Choroid plexus epithelial cell (primary cell): ENCODE measurements at regions not wholly inside any gene's neighbourhood (a gene's known extent, or its start where the extent isn't known, plus 50 kb on each side); places are given as distances from the start of the nearest gene placed in this dataset.

Experiments
- DNase-seq: peaks from one replicate; pipeline ENCODE4 v3.0.0-alpha.2; 2010; ENCODE audit warnings: low read depth
- H3K4me3 ChIP-seq: 2 replicates; pipeline ENCODE4 v1.5.1; 2011; ENCODE audit warnings: low read depth, mild to moderate bottlenecking, control low read depth, low read length, moderate library complexity
- TF ChIP-seq, protein P1 (sequence below): conservative IDR thresholded peaks from 2 replicates; pipeline ENCODE4 v1.5.1; 2011; ENCODE audit warnings: low read depth, mild to moderate bottlenecking, control low read depth, inconsistent platforms, low read length, moderate library complexity

DNA sequence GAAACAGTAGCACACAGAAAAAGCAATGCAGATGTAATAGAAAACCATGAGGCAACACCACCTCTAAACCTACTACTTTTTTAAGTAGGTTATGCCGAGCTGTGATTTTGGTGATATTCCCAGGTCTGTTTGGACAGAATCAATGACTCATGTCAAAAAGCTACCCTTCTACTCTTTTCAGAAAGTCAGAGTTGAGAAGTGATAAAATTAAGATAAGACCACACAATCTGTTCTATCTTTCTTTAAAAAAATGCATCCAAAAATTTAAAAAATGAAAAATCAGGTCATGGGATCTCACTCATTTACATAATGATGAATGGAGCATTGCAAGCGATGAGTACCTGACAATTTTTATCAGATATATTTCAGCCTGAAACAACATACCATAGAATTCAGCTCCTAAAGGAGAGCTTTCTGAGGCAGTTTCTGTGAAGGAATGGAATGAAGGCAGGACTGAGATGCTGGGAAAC, 826.3 kb downstream of the BCL11A start:
- no peak overlapping the region for H3K4me3 ChIP-seq
- TF ChIP-seq, protein P1, sequence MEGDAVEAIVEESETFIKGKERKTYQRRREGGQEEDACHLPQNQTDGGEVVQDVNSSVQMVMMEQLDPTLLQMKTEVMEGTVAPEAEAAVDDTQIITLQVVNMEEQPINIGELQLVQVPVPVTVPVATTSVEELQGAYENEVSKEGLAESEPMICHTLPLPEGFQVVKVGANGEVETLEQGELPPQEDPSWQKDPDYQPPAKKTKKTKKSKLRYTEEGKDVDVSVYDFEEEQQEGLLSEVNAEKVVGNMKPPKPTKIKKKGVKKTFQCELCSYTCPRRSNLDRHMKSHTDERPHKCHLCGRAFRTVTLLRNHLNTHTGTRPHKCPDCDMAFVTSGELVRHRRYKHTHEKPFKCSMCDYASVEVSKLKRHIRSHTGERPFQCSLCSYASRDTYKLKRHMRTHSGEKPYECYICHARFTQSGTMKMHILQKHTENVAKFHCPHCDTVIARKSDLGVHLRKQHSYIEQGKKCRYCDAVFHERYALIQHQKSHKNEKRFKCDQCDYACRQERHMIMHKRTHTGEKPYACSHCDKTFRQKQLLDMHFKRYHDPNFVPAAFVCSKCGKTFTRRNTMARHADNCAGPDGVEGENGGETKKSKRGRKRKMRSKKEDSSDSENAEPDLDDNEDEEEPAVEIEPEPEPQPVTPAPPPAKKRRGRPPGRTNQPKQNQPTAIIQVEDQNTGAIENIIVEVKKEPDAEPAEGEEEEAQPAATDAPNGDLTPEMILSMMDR = no peak
- DNase-seq = no peak

DNA sequence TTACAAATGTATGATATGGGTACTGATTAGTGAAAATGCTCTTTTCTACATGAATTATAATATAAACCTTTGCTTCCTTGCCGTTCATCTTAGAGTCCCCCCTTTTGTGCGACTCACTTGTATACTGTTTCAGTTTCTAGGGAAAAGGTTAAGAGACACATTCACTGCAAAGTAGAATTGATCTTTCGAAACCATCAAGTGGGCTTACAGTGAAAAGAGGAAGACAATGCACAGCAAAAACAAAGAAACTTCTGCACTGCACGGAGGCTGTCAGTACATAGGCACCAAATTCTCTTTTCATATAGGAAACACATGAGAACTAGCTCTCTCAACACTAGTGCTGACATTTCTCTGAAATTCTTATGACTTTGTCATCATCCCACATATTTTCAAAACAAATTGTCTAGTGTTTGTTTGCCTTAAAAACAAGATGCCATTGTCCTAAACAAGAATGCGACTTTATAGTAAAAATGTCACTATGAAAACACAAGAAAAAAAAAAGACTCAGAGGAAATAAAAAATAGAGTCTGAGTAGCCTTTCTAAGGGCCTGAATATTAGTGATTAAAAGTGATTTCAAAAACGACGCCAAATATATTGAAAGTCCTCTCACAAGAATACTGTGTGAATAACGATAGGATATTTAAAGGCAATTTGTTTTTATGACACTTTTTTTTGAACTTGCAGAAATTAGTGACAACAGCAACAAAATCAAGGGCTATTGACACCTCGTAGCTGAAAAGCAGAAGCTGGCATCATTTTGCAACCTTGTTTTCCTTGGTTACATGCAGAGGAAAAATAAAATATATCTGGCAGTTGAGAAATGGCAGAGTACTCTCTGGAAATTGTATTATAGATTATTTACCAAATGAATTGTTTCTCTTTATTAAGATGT, 827.0 kb downstream of the BCL11A start:
- no peak for DNase-seq
- no peak overlapping the region for H3K4me3 ChIP-seq
- TF ChIP-seq, protein P1 = no peak

DNA sequence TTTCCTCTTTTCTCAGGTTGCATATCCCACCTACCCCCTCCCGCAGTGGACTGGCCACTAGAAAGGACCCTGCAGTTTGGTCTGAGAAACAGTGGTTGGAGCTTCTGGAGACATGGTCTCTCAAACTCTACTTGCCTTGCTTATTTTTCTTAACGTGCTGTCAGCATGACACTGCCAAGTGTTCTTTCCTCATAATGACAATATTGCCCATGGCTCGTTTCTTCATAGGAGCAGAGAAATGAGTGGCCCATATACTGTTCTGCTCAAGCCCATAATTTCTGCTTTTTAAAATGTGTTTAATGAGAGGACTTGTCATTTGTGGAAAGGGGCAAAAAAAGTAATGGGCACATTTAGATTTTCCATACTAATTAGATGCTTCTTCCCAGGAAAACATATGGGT, 828.7 kb downstream of the BCL11A start:
- H3K4me3 ChIP-seq = no peak overlapping the region
- no peak for DNase-seq
- TF ChIP-seq, protein P1 = no peak

DNA sequence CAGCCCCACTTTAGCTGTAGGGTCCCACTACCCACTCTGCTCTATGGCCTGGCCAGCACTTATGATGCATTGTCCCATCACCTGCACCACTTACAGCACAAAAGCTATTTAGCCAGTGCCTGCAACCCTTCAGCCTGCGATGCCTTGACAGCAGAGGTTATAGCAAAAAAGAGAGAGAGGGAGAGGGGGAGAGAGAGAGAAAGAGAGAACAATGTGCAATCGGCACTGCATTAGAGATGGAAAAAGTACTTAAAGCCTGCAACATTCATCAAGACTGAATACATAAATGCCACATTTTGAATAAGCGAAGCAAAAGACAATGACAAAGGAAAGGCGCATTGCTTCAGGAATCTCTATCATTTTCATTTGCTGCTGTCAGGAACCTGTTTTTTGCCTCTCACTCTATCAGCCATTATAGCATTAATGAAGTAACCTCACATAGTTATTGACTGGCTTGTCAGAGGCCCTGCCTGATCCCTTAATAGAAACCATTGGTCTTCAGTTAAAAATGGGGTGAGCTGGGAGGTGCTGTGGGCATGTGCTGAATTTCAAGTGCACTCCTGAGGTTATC, 833.1 kb downstream of the BCL11A start:
- DNase-seq = no peak
- no peak overlapping the region for H3K4me3 ChIP-seq
- TF ChIP-seq, protein P1 = no peak

DNA sequence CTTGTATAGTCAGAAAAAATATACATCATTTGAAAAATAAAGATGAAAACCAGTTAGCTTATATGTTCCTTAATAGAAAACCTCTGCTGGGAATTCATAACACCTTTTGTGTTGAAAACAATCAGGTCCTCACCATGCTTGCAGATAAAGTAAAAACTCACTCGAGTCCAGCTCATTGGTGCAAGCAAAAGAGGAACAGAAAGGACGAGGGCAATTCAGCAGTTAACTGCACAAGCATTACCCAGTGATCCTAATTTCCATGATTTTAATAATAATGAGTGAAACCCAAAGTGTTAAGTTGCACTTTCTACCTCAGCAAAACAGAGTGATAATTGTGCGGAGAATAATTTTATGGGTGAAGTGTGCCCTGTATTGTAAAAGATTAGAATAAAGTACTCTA, 839.9 kb downstream of the BCL11A start:
- TF ChIP-seq, protein P1 = no peak
- no peak for DNase-seq
- H3K4me3 ChIP-seq = no peak overlapping the region

DNA sequence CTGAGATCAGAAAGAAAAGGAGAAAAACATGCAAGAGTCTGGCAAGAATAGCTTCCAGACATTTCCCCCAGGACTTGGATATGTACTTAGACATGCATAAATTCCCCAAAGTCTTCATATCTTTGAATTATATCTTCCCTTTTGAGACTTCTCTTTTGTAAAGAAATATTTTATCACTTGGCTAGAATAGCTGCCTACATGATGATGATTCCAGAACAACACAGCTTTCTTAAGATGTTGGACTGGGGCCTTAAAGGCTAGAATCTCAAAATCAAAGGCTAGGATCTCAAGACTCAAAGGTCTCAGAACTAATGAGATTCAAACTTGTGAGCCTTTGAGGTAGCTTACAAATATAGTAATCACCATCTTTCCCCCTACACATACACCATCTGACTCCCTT, 842.3 kb downstream of the BCL11A start:
- TF ChIP-seq, protein P1 = no peak
- H3K4me3 ChIP-seq = no peak overlapping the region
- no peak for DNase-seq

DNA sequence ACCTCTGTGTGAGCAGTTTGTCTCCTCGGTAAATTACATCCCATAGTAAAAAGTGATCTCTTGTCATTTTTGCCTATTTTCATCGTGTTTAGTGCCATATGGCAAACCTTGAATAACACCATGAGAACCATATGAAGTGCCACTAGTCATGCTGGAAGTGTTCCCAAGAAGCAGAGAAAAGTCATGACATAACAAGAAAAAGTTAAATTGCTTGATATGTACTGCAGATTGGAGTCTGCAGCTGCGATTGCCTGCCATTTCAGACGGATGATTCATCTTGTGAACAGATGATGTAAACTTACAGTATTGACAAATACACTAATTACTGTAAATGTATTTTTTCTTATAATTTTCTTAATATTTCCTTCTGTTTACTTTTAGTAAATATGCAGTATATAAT, 846.7 kb downstream of the BCL11A start:
- DNase-seq = no peak
- H3K4me3 ChIP-seq = no peak overlapping the region
- TF ChIP-seq, protein P1 = no peak
